ENCODE measurements at regions not wholly inside any gene's neighbourhood (a gene's known extent, or its start where the extent isn't known, plus 50 kb on each side); places are given as distances from the start of the nearest gene placed in this dataset.

DNA sequence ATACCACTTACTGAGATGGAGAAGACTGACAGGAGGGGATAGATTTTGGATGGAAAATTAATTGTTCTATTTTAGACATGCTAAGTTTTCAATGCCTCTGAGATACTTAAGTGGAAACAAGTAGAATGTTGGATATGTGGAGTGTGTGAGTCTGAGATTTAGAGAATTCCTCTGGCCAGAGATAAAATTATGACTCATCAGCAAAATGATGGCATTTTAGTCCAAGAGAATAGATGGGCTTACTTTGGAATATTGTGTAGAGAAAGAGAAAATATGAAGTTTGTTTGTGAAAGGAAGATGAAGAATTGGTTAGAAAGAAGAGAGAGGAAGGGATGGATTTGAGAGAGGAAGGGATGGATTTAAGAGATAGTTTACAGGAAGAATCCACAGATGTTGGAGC is 108.6 kb upstream of the PPP1R2C start:
- POLR2A ChIA-PET (ENCODE audit: unreplicated experiment): no interaction called here
- no peaks in the 10 kb centered on the region for H3K4me1 ChIP-seq (replicated peaks; ENCODE audit: insufficient read depth)
- H3F3A ChIP-seq (ENCODE audit: insufficient read depth, low read depth): no peaks in the 10 kb centered on the region
- H3K27me3 ChIP-seq (ENCODE audit: insufficient read depth, low read depth): no peaks in the 10 kb centered on the region
- intact Hi-C loops (cut with micrococcal nuclease; ENCODE audit: unreplicated experiment): no loop called here
- no peak overlapping the region for H3K4me3 ChIP-seq
- no peaks in the 10 kb centered on the region for H4K20me1 ChIP-seq (ENCODE audit: insufficient read depth)
- no peak for DNase-seq
- TF ChIP-seq EZH2 (IDR thresholded peaks at IDR 0.05; ENCODE audit: low read depth): no peak
- TF ChIP-seq, protein P1, sequence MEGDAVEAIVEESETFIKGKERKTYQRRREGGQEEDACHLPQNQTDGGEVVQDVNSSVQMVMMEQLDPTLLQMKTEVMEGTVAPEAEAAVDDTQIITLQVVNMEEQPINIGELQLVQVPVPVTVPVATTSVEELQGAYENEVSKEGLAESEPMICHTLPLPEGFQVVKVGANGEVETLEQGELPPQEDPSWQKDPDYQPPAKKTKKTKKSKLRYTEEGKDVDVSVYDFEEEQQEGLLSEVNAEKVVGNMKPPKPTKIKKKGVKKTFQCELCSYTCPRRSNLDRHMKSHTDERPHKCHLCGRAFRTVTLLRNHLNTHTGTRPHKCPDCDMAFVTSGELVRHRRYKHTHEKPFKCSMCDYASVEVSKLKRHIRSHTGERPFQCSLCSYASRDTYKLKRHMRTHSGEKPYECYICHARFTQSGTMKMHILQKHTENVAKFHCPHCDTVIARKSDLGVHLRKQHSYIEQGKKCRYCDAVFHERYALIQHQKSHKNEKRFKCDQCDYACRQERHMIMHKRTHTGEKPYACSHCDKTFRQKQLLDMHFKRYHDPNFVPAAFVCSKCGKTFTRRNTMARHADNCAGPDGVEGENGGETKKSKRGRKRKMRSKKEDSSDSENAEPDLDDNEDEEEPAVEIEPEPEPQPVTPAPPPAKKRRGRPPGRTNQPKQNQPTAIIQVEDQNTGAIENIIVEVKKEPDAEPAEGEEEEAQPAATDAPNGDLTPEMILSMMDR (conservative IDR thresholded peaks at IDR 0.05): no peak
- no peak overlapping the region for H2AFZ ChIP-seq
- BruUV-seq (replicated peaks): no TSS peak
- no peak overlapping the region for H3K27ac ChIP-seq
- CTCF ChIA-PET: no interaction called here
- no peaks in the 10 kb centered on the region for H3K9me3 ChIP-seq (ENCODE audit: insufficient read depth, low read depth)
- H3K79me2 ChIP-seq (ENCODE audit: low read depth): no peaks in the 10 kb centered on the region
- H3K36me3 ChIP-seq (ENCODE audit: low read depth): no peaks in the 10 kb centered on the region
- no peak overlapping the region for H3K4me2 ChIP-seq
- H3K9me2 ChIP-seq (ENCODE audit: insufficient read depth): no peaks in the 10 kb centered on the region

DNA sequence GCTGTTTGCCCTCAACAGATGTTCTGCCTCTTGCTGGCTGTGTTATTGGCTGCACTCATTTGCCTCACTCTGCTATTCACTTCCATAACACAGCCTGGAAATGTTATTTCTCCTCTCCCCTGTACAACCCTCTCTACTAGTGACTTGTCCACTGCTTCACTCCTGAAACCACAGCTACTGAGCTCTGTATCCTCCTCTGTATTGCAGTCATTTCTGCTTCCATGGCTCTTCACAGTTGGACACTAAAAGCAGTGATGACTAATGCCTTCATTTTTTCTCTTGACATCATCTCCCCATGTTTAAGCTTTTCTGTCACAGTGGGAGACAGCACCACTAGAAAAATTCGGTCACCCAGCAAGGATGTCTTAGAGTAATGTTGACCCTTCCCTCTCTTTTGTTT is 123.0 kb upstream of the PPP1R2C start:
- H4K20me1 ChIP-seq (ENCODE audit: insufficient read depth): no peaks in the 10 kb centered on the region
- no peaks in the 10 kb centered on the region for H3K4me1 ChIP-seq (replicated peaks; ENCODE audit: insufficient read depth)
- no peak overlapping the region for H3K27ac ChIP-seq
- DNase-seq: no peak
- H3K4me2 ChIP-seq: no peak overlapping the region
- H3K9me3 ChIP-seq (ENCODE audit: insufficient read depth, low read depth): no peaks in the 10 kb centered on the region
- H2AFZ ChIP-seq: no peak overlapping the region
- no TSS peak for BruUV-seq (replicated peaks)
- no peaks in the 10 kb centered on the region for H3K27me3 ChIP-seq (ENCODE audit: insufficient read depth, low read depth)
- H3K36me3 ChIP-seq (ENCODE audit: low read depth): no peaks in the 10 kb centered on the region
- intact Hi-C loops (cut with micrococcal nuclease; ENCODE audit: unreplicated experiment): no loop called here
- H3F3A ChIP-seq (ENCODE audit: insufficient read depth, low read depth): no peaks in the 10 kb centered on the region
- ChIA-PET CTCF (no interaction called here), POLR2A (ENCODE audit: unreplicated experiment) (no interaction called here)
- no peaks in the 10 kb centered on the region for H3K9me2 ChIP-seq (ENCODE audit: insufficient read depth)
- H3K4me3 ChIP-seq: no peak overlapping the region
- H3K79me2 ChIP-seq (ENCODE audit: low read depth): no peaks in the 10 kb centered on the region
- TF ChIP-seq, protein P1 (conservative IDR thresholded peaks at IDR 0.05): no peak
- TF ChIP-seq EZH2 (IDR thresholded peaks at IDR 0.05; ENCODE audit: low read depth): no peak

GRCh38 chrX:42902513-42902912 is 124.5 kb upstream of the PPP1R2C start:
- POLR2A ChIA-PET (ENCODE audit: unreplicated experiment): no interaction called here
- no peaks in the 10 kb centered on the region for H3K9me3 ChIP-seq (ENCODE audit: insufficient read depth, low read depth)
- intact Hi-C loops (cut with micrococcal nuclease; ENCODE audit: unreplicated experiment): no loop called here
- TF ChIP-seq, protein P1 (conservative IDR thresholded peaks at IDR 0.05): no peak
- TF ChIP-seq EZH2 (IDR thresholded peaks at IDR 0.05; ENCODE audit: low read depth): no peak
- no peaks in the 10 kb centered on the region for H3F3A ChIP-seq (ENCODE audit: insufficient read depth, low read depth)
- H3K4me1 ChIP-seq (replicated peaks; ENCODE audit: insufficient read depth): no peaks in the 10 kb centered on the region
- no peak overlapping the region for H2AFZ ChIP-seq
- H3K4me2 ChIP-seq: no peak overlapping the region
- no peaks in the 10 kb centered on the region for H3K27me3 ChIP-seq (ENCODE audit: insufficient read depth, low read depth)
- no peaks in the 10 kb centered on the region for H3K79me2 ChIP-seq (ENCODE audit: low read depth)
- no peak overlapping the region for H3K4me3 ChIP-seq
- H3K9me2 ChIP-seq (ENCODE audit: insufficient read depth): no peaks in the 10 kb centered on the region
- no peaks in the 10 kb centered on the region for H3K36me3 ChIP-seq (ENCODE audit: low read depth)
- H3K27ac ChIP-seq: no peak overlapping the region
- BruUV-seq (replicated peaks): no TSS peak
- CTCF ChIA-PET: no interaction called here
- H4K20me1 ChIP-seq (ENCODE audit: insufficient read depth): no peaks in the 10 kb centered on the region
- no peak for DNase-seq
